Thoracic aorta (tissue), 2 donors: ENCODE measurements at regions not wholly inside any gene's neighbourhood (a gene's known extent, or its start where the extent isn't known, plus 50 kb on each side); places are given as distances from the start of the nearest gene placed in this dataset.

Source experiments
- ATAC-seq: fragments of 150-250 bp; one replicate; pipeline ENCODE4 v1.8.0; 2017; ENCODE audit warnings: low read depth; ENCODE audit not compliant: insufficient number of reproducible peaks, low FRiP score
- DNase-seq: peaks from one replicate; pipeline ENCODE4 v3.0.0-alpha.2; 2020; ENCODE audit warnings: low spot score
- H3K27ac ChIP-seq, 2 donors: fragments of 200-600 bp; sonication (generic); 1 replicate in 1 of 2; 2 replicates in 1 of 2; pipeline ENCODE4 v1.5.1; 2016; ENCODE audit warnings: mild to moderate bottlenecking in 2 of 2, moderate library complexity in 2 of 2
- H3K27me3 ChIP-seq: fragments of 200-600 bp; sonication (generic); replicated peaks from 2 replicates; pipeline ENCODE4 v1.6.0; 2016; ENCODE audit warnings: mild to moderate bottlenecking; ENCODE audit not compliant: insufficient read depth
- H3K36me3 ChIP-seq: fragments of 200-600 bp; sonication (generic); one replicate; pipeline ENCODE4 v1.5.1; 2016
- H3K4me1 ChIP-seq, 2 donors: fragments of 200-600 bp; sonication (generic); 1 replicate in 1 of 2; 2 replicates in 1 of 2; pipeline versions ENCODE4 v1.5.1 to v1.6.0; 2016; ENCODE audit warnings: low read depth in 2 of 2, mild to moderate bottlenecking in 1 of 2; ENCODE audit not compliant: control insufficient read depth in 1 of 2
- H3K4me3 ChIP-seq: fragments of 200-600 bp; sonication (generic); 2 replicates; pipeline ENCODE4 v1.5.1; 2016; ENCODE audit warnings: mild to moderate bottlenecking
- H3K9me3 ChIP-seq: fragments of 200-600 bp; sonication (generic); 2 replicates; pipeline ENCODE4 v1.5.1; 2016
- TF ChIP-seq, protein P1 (sequence below): fragments of 200-600 bp; sonication (generic); IDR thresholded peaks from one replicate; pipeline ENCODE4 v1.5.1; 2019; ENCODE audit warnings: antibody characterized with exemption

DNA sequence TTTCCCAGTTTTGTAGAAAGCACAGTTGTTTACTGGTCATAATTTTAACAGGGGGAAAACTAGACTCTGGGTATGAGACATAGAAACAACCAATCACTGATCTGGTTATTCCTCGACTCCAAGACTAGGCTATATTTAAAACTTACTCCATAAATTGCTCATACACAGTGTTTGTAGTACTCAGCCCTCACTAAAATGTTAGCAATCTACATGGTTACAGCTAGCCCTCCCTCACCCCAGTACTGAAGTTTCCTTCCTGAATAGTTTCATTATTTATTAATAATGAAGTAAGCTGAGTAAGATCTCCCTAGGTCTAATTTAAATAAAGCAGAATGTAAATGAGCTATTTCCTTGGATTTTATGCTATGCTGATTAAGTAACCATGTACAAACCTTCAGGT lies 275.1 kb downstream of the CDH20 start:
- H3K27me3 ChIP-seq: no peaks in the 10 kb centered on the region
- no peaks in the 10 kb centered on the region for H3K36me3 ChIP-seq
- ATAC-seq (no peak), DNase-seq (no peak)
- TF ChIP-seq, protein P1, sequence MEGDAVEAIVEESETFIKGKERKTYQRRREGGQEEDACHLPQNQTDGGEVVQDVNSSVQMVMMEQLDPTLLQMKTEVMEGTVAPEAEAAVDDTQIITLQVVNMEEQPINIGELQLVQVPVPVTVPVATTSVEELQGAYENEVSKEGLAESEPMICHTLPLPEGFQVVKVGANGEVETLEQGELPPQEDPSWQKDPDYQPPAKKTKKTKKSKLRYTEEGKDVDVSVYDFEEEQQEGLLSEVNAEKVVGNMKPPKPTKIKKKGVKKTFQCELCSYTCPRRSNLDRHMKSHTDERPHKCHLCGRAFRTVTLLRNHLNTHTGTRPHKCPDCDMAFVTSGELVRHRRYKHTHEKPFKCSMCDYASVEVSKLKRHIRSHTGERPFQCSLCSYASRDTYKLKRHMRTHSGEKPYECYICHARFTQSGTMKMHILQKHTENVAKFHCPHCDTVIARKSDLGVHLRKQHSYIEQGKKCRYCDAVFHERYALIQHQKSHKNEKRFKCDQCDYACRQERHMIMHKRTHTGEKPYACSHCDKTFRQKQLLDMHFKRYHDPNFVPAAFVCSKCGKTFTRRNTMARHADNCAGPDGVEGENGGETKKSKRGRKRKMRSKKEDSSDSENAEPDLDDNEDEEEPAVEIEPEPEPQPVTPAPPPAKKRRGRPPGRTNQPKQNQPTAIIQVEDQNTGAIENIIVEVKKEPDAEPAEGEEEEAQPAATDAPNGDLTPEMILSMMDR: no peak
- H3K27ac ChIP-seq: peak overlapping the region in 1 of 2 donors; percentile 13
- H3K4me3 ChIP-seq: no peak overlapping the region
- H3K9me3 ChIP-seq: no peaks in the 10 kb centered on the region
- peaks cover 9 to 31% of the 10 kb centered on the region in 2 donors for H3K4me1 ChIP-seq

DNA sequence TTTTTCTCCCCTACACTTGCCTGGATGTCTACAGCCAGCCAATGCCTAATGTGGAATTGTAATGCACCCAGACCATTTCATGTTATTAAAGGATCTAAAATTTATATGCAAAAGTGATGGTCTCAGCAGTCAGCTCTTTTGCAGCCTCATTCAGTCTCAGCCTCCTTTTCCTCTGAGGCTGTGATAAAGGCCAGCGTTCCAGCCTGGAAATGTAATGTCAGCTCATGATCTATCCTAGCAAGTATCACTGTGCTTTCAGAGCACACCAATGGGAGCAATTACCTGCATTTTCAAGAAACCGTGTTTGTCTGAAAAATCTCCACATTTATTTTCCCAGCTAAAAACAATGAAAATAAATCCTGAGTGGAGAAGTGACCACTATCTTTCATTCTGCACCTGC lies 274.6 kb downstream of the CDH20 start:
- TF ChIP-seq, protein P1: no peak
- Histone ChIP-seq H3K4me1 (peaks cover 9 to 31% of the 10 kb centered on the region in 2 donors), H3K27ac (peak overlapping the region in 1 of 2 donors; percentile 13), H3K4me3 (no peak overlapping the region), H3K27me3 (no peaks in the 10 kb centered on the region), H3K9me3 (no peaks in the 10 kb centered on the region), H3K36me3 (no peaks in the 10 kb centered on the region)
- ATAC-seq: no peak
- DNase-seq: no peak

DNA sequence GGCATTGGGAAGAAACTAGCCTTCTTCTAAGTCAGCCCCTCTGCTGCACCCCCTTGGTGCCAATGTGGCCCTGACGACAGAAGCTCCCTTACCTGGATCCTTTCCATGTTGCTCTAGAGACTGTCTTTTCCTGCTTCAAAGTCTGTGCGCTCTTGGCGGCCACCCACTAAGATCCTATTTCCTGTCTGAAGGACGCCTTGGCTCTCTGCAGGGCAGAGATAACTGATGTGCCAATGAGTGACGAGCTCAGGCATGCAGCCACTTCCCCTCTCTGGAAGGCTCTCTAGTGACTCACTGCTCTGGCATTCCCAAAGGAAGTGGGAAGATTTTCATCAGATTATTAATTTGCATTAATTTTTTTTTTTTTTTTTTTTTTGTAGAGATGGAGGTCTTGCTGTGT lies 273.5 kb downstream of the CDH20 start:
- TF ChIP-seq, protein P1: no peak
- no peaks in the 10 kb centered on the region for H3K9me3 ChIP-seq
- H3K4me1 ChIP-seq: peaks cover 9 to 31% of the 10 kb centered on the region in 2 donors
- DNase-seq (peak; percentile 7), ATAC-seq (peak; percentile 50)
- no peaks in the 10 kb centered on the region for H3K27me3 ChIP-seq
- H3K36me3 ChIP-seq: no peaks in the 10 kb centered on the region
- peak overlapping the region; percentile 68 to 75 for H3K27ac ChIP-seq
- H3K4me3 ChIP-seq: peak overlapping the region; percentile 66

DNA sequence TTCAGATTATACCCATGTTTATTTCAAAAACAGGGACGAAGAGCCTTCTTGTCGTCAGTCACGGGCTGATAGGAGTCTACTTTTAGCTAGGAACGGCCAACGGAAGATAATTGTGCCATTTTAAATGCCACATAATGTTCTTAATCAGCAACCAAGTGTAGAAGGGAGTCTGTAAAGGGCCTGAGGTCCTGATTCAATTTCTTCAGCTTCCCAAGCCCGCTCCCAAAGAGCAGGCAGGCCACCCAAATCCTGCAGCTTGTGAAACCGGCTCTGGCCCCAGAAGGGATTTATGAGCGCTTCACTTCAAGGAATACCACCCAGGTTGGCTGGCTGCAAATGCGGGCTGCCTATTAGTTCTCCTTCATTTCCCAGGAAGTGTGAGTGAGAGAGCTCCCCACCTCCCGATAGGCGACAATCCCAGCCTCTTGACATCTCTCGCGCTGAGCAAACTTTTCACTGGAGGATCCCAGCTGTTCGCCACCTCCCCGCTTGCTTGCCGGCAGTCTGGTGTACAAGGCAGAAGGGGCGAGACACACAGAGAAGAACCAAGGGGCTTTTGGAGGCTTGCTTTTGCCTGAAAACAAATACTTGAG lies 272.9 kb downstream of the CDH20 start:
- ATAC-seq: no peak

DNA sequence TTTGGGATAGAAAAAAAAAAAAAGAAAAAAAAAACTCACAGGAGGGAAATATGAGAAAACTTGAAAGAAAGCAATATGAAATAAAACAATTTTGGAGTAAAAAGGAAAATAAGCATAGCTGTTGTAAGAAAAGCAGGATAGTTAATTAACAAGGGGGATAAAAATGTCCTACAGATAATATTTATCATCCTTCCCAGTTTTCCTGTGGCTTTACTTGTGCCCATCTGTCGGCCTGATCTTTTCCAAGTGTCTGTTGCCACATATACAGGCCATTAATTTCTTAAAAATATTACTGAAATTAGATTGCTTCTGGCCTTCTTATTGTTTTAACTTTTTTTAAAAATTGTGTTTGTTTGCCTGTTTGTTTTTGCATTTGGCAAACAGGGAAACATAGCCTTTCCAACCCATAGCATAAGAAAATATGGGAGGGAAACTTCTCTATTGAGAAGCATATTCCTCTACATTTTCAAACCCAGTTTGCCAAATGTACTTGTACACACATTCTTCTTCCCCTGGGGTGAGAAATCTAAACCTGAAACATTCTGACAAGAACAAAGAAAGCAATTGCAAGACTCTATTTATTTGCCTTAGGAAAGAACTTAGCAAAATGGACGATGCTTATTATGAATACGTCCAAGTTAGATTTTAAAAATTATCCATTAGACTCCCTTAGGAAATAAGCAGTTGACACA lies 272.3 kb downstream of the CDH20 start:
- TF ChIP-seq, protein P1: no peak
- no peak for ATAC-seq
- Histone ChIP-seq H3K36me3 (no peaks in the 10 kb centered on the region), H3K9me3 (no peaks in the 10 kb centered on the region), H3K4me3 (peak overlapping the region; percentile 66), H3K27ac (peak overlapping the region; percentile 68 to 75), H3K4me1 (peaks cover 9 to 31% of the 10 kb centered on the region in 2 donors), H3K27me3 (no peaks in the 10 kb centered on the region)
- DNase-seq: no peak

More for the DNA sequence above, 272.9 kb downstream of the CDH20 start:
- peak overlapping the region; percentile 68 to 75 for H3K27ac ChIP-seq
- H3K27me3 ChIP-seq: no peaks in the 10 kb centered on the region
- peak overlapping the region; percentile 66 for H3K4me3 ChIP-seq
- TF ChIP-seq, protein P1: no peak
- DNase-seq: no peak
- H3K36me3 ChIP-seq: no peaks in the 10 kb centered on the region
- no peaks in the 10 kb centered on the region for H3K9me3 ChIP-seq
- H3K4me1 ChIP-seq: peaks cover 9 to 31% of the 10 kb centered on the region in 2 donors
